ENCODE measurements at regions not wholly inside any gene's neighbourhood (a gene's known extent, or its start where the extent isn't known, plus 50 kb on each side); places are given as distances from the start of the nearest gene placed in this dataset.
"Not testable (repeated sequence)": the region's sequence is repeated elsewhere in the genome, so short reads cannot be mapped to it uniquely, and the experiment has no call there.

GRCh38 chr17:54680410-54680809 is 220.2 kb upstream of the TOM1L1 start:
- 61 to 74% methylated on average over 9 of the region's 9 CpGs for WGBS, 2 donors
- no peak overlapping the region for H3K27ac ChIP-seq
- no peak overlapping the region for H3K4me3 ChIP-seq
- ATAC-seq = no peak
- TF ChIP-seq CTCF (IDR thresholded peaks at IDR 0.05) = no peak
- no peaks in the 10 kb centered on the region for H3K4me1 ChIP-seq
- intact Hi-C loops (cut with DNase I) = no loop called here
- H3K9me3 ChIP-seq = no peaks in the 10 kb centered on the region
- H3K27me3 ChIP-seq = no peaks in the 10 kb centered on the region
- DNase-seq = no peak
- H3K36me3 ChIP-seq = no peaks in the 10 kb centered on the region

GRCh38 chr17:54694287-54694887 is 206.3 kb upstream of the TOM1L1 start:
- no peak for ATAC-seq
- no peak for TF ChIP-seq CTCF (IDR thresholded peaks at IDR 0.05)
- WGBS, 2 donors = 90 to 93% methylated on average over 2 of the region's 2 CpGs
- no peaks in the 10 kb centered on the region for H3K36me3 ChIP-seq
- H3K9me3 ChIP-seq = peaks cover 0 to 18% (median 0%) of the 10 kb centered on the region in 11 donors
- no peak overlapping the region for H3K27ac ChIP-seq
- DNase-seq = no peak
- intact Hi-C loops (cut with DNase I) = no loop called here
- H3K27me3 ChIP-seq = no peaks in the 10 kb centered on the region
- H3K4me3 ChIP-seq = no peak overlapping the region
- no peaks in the 10 kb centered on the region for H3K4me1 ChIP-seq

DNA sequence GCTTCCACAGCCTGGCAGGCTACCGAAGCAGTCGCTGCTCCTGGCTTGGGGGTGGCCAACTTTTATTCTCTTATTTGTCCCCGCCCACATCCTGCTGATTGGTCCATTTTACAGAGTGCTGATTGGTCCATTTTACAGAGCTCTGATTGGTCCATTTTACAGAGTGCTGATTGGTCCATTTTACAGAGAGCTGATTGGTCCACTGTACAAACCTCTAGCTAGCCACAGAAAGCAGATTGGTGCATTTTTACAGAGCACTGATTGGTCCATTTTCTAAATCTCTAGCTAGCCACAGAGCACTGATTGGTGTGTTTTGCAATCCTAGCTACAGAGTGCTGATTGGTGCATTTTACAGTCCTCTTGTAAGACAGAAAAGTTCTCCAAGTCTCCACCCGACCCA is 187.9 kb upstream of the TOM1L1 start:
- DNase-seq; H3K4me1 ChIP-seq; H3K27me3 ChIP-seq; intact Hi-C loops (cut with DNase I); H3K27ac ChIP-seq; ATAC-seq; H3K36me3 ChIP-seq; H3K4me3 ChIP-seq: not testable (repeated sequence)
- 20 to 49% methylated on average over 4 of the region's 4 CpGs for WGBS, 2 donors
- peaks cover 0 to 46% (median 0%) of the 10 kb centered on the region in 11 donors for H3K9me3 ChIP-seq

- no peak overlapping the region for H3K27ac ChIP-seq
- ATAC-seq = no peak
- no peaks in the 10 kb centered on the region for H3K36me3 ChIP-seq
- 39 to 40% methylated on average over 2 of the region's 2 CpGs for WGBS, 2 donors
- H3K4me3 ChIP-seq = no peak overlapping the region
- intact Hi-C loops (cut with DNase I) = no loop called here
- H3K9me3 ChIP-seq = peaks cover 0 to 12% (median 0%) of the 10 kb centered on the region in 11 donors
- no peak for DNase-seq
- no peaks in the 10 kb centered on the region for H3K4me1 ChIP-seq
- H3K27me3 ChIP-seq = no peaks in the 10 kb centered on the region
- TF ChIP-seq CTCF (IDR thresholded peaks at IDR 0.05) = no peak
Measured at GRCh38 chr17:54718286-54718685, 182.4 kb upstream of the TOM1L1 start.

GRCh38 chr17:54727624-54728023 is 173.0 kb upstream of the TOM1L1 start:
- H3K4me3 ChIP-seq = no peak overlapping the region
- no peak for DNase-seq
- no peaks in the 10 kb centered on the region for H3K27me3 ChIP-seq
- peaks cover 0 to 69% (median 18%) of the 10 kb centered on the region in 11 donors for H3K9me3 ChIP-seq
- no peaks in the 10 kb centered on the region for H3K4me1 ChIP-seq
- no peak for ATAC-seq
- H3K27ac ChIP-seq = no peak overlapping the region
- H3K36me3 ChIP-seq = no peaks in the 10 kb centered on the region
- TF ChIP-seq CTCF (IDR thresholded peaks at IDR 0.05) = no peak
- intact Hi-C loops (cut with DNase I) = loop anchor here in 1 of 10 donors (10.0 kb wide), 1 partner anchor 47 kb away; no protein-coding TSS in a partner anchor

All from heart right ventricle (tissue), 16 donors.